Activated effector memory CD4-positive, alpha-beta T cell treated with Interleukin-2 at 50 U/mL for 16 hours (primary cell): ENCODE measurements at regions not wholly inside any gene's neighbourhood (a gene's known extent, or its start where the extent isn't known, plus 50 kb on each side); places are given as distances from the start of the nearest gene placed in this dataset.

Experiments used
- DNase-seq: peaks from one replicate; pipeline ENCODE4 v3.0.0-alpha.2; 2020

- DNase-seq: no peak
Measured at GRCh38 chr2:8563814-8564474, 117.9 kb upstream of the ID2 start.

- no peak for DNase-seq
Measured at GRCh38 chr2:8564475-8564874, 117.4 kb upstream of the ID2 start.

GRCh38 chr2:8565399-8566154 is 116.3 kb upstream of the ID2 start:
- no peak for DNase-seq

- DNase-seq: no peak
Measured at GRCh38 chr2:8566155-8566670, 115.6 kb upstream of the ID2 start.

GRCh38 chr2:8566774-8567468 is 114.9 kb upstream of the ID2 start:
- DNase-seq: no peak

GRCh38 chr2:8567469-8568260 is 114.2 kb upstream of the ID2 start:
- no peak for DNase-seq

- DNase-seq: no peak
Measured at GRCh38 chr2:8568543-8569302, 113.1 kb upstream of the ID2 start.

- no peak for DNase-seq
Measured at GRCh38 chr2:8569332-8569930, 112.4 kb upstream of the ID2 start.

- no peak for DNase-seq
Measured at GRCh38 chr2:8570637-8571036, 111.2 kb upstream of the ID2 start.

- DNase-seq: no peak
Measured at GRCh38 chr2:8571301-8571791, 110.5 kb upstream of the ID2 start.

- DNase-seq: no peak
Measured at GRCh38 chr2:8571792-8572499, 109.9 kb upstream of the ID2 start.

GRCh38 chr2:8572712-8573233 is 109.1 kb upstream of the ID2 start:
- DNase-seq: no peak

GRCh38 chr2:8573234-8573941 is 108.5 kb upstream of the ID2 start:
- DNase-seq: no peak

GRCh38 chr2:8573942-8574195 is 108.0 kb upstream of the ID2 start:
- DNase-seq: no peak

GRCh38 chr2:8574196-8575037 is 107.4 kb upstream of the ID2 start:
- no peak for DNase-seq

GRCh38 chr2:8575038-8575833 is 106.6 kb upstream of the ID2 start:
- DNase-seq: peak; percentile 51

GRCh38 chr2:8575834-8576423 is 105.9 kb upstream of the ID2 start:
- no peak for DNase-seq
